Peyer's patch (tissue), 4 donors: ENCODE measurements at regions not wholly inside any gene's neighbourhood (a gene's known extent, or its start where the extent isn't known, plus 50 kb on each side); places are given as distances from the start of the nearest gene placed in this dataset.

Experiments
- POLR2A ChIP-seq, 2 donors: fragments of 450-650 bp; IDR thresholded peaks; one replicate each; pipeline ENCODE4 v1.5.1; 2017; ENCODE audit warnings: antibody characterized with exemption in 2 of 2, mild to moderate bottlenecking in 2 of 2, moderate library complexity in 2 of 2
- TF ChIP-seq, protein P1 (sequence below), 6 experiments: fragments of 450-650 bp in 4 of 6; fragments of 200-600 bp in 2 of 6; sonication (generic) in 1 of 6; IDR thresholded peaks; one replicate each; pipeline ENCODE4 v1.5.1; 2017 to 2019; ENCODE audit warnings: antibody characterized with exemption in 6 of 6, mild to moderate bottlenecking in 3 of 6, moderate library complexity in 1 of 6

GRCh38 chr13:80196756-80197155 is 144.2 kb downstream of the SPRY2 start:
- TF ChIP-seq, protein P1, sequence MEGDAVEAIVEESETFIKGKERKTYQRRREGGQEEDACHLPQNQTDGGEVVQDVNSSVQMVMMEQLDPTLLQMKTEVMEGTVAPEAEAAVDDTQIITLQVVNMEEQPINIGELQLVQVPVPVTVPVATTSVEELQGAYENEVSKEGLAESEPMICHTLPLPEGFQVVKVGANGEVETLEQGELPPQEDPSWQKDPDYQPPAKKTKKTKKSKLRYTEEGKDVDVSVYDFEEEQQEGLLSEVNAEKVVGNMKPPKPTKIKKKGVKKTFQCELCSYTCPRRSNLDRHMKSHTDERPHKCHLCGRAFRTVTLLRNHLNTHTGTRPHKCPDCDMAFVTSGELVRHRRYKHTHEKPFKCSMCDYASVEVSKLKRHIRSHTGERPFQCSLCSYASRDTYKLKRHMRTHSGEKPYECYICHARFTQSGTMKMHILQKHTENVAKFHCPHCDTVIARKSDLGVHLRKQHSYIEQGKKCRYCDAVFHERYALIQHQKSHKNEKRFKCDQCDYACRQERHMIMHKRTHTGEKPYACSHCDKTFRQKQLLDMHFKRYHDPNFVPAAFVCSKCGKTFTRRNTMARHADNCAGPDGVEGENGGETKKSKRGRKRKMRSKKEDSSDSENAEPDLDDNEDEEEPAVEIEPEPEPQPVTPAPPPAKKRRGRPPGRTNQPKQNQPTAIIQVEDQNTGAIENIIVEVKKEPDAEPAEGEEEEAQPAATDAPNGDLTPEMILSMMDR (IDR thresholded peaks at IDR 0.05), result no peak
- TF ChIP-seq POLR2A (IDR thresholded peaks at IDR 0.05), result no peak
